ENCODE measurements at regions not wholly inside any gene's neighbourhood (a gene's known extent, or its start where the extent isn't known, plus 50 kb on each side); places are given as distances from the start of the nearest gene placed in this dataset.

DNA sequence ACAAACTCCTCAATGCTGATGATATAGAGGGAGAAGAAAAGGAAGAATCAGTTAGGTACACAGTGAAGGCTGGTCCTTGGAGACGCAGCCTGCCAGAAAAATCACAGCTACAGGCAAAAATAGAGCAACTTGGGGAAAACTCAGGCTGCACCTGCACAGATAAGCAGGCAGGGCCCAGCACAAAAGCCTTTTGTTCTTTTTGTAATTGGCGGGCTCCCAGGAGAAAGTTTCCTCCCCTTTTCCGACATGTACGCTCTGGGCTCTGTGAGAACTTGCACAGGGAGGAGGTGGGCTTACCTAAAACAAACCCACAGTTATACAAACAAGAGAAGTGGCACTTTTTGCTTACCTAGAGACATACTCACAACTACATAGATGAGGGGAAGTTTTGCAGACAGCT lies 813.4 kb upstream of the EPHA6 start:
- H3K23ac ChIP-seq (ENCODE audit: insufficient read length) = no peak overlapping the region
- 78% methylated on average over 4 of the region's 4 CpGs; no CpG with 5 or more reads in 1 of the 2 experiments for WGBS, 2 experiments (ENCODE audit: extremely low coverage in 1 of 2, insufficient coverage in 1 of 2, insufficient read length in 1 of 2, insufficient replicate concordance in 2 of 2, low coverage in 1 of 2, low lambda C conversion rate in 2 of 2, missing lambda C conversion rate in 1 of 2)
- no peaks in the 10 kb centered on the region for H3K79me2 ChIP-seq (ENCODE audit: control insufficient read depth in 1 of 2, insufficient read depth in 2 of 2, low read length in 2 of 2)
- H3K9ac ChIP-seq (replicated peaks in 1 of 4; ENCODE audit: extremely low read depth in 1 of 4, low read depth in 3 of 4, low read length in 3 of 4) = no peak overlapping the region
- no peak overlapping the region for H2BK12ac ChIP-seq (ENCODE audit: low read depth, low read length)
- H2BK5ac ChIP-seq (ENCODE audit: low read depth, low read length) = no peak overlapping the region
- H4K91ac ChIP-seq (replicated peaks; ENCODE audit: insufficient read length, low read length) = no peak overlapping the region
- no peak overlapping the region for H4K8ac ChIP-seq (ENCODE audit: extremely low read depth, insufficient read depth, low read length)
- H3K4me2 ChIP-seq (ENCODE audit: insufficient read depth in 1 of 2, low read depth in 2 of 2, low read length in 2 of 2) = no peak overlapping the region; a peak in 1 of 4 replicates
- H3K23me2 ChIP-seq (ENCODE audit: low read depth, low read length) = no peaks in the 10 kb centered on the region
- no peak overlapping the region for H4K5ac ChIP-seq (ENCODE audit: insufficient read length, low read depth, low read length)
- no peak overlapping the region for H3K18ac ChIP-seq (ENCODE audit: extremely low read depth, low read length)
- H4K20me1 ChIP-seq (replicated peaks in 1 of 2; ENCODE audit: control insufficient read depth in 1 of 2, insufficient read depth in 2 of 2, low read length in 2 of 2) = no peaks in the 10 kb centered on the region
- no peaks in the 10 kb centered on the region for H3K79me1 ChIP-seq (ENCODE audit: low read depth, low read length)
- ChIA-PET CTCF (ENCODE audit: partially characterized antibody) (interaction anchor here (1.7 kb wide), 1 partner anchor 1752 kb away, joined by 4 read pairs; no protein-coding TSS in a partner anchor), POLR2A (ENCODE audit: partially characterized antibody) (no interaction called here)
- no peaks in the 10 kb centered on the region for H3K9me3 ChIP-seq (ENCODE audit: insufficient read depth in 2 of 2, low read depth in 1 of 2, low read length in 1 of 2)
- H3K56ac ChIP-seq (replicated peaks; ENCODE audit: insufficient read length, low read depth, low read length) = no peak overlapping the region
- H3K27ac ChIP-seq (ENCODE audit: low read depth, low read length) = no peak overlapping the region
- no peak overlapping the region for H3K14ac ChIP-seq (ENCODE audit: insufficient read length)
- H2AFZ ChIP-seq (ENCODE audit: low read length) = 0 out of 2 replicates have a peak overlapping the region, but pooled peaks have one; percentile 25
- no peak for DNase-seq (ENCODE audit: low read depth in 1 of 2, low spot score in 2 of 2)
- no peaks in the 10 kb centered on the region for H3K27me3 ChIP-seq (replicated peaks in 1 of 4; ENCODE audit: control insufficient read depth in 3 of 4, extremely low read depth in 1 of 4, insufficient read depth in 3 of 4, low read length in 3 of 4)
- no peak overlapping the region for H3K4me3 ChIP-seq (ENCODE audit: extremely low read depth in 1 of 4, insufficient read depth in 2 of 4, low read depth in 3 of 4, low read length in 4 of 4)
- no peaks in the 10 kb centered on the region for H3K4me1 ChIP-seq (replicated peaks in 1 of 4; ENCODE audit: control insufficient read depth in 3 of 4, insufficient read depth in 4 of 4, low read length in 3 of 4)
- H2BK15ac ChIP-seq (ENCODE audit: low read length) = no peak overlapping the region
- no peak overlapping the region for H2BK120ac ChIP-seq (replicated peaks; ENCODE audit: low read depth, low read length)
- no peak overlapping the region for H2BK20ac ChIP-seq (ENCODE audit: low read length)
- H2AK5ac ChIP-seq (ENCODE audit: low read depth, low read length) = no peak overlapping the region
- H3K4ac ChIP-seq (replicated peaks; ENCODE audit: insufficient read length, low read depth, low read length) = no peak overlapping the region
- FAIRE-seq = no peak
- TF ChIP-seq, protein P1, sequence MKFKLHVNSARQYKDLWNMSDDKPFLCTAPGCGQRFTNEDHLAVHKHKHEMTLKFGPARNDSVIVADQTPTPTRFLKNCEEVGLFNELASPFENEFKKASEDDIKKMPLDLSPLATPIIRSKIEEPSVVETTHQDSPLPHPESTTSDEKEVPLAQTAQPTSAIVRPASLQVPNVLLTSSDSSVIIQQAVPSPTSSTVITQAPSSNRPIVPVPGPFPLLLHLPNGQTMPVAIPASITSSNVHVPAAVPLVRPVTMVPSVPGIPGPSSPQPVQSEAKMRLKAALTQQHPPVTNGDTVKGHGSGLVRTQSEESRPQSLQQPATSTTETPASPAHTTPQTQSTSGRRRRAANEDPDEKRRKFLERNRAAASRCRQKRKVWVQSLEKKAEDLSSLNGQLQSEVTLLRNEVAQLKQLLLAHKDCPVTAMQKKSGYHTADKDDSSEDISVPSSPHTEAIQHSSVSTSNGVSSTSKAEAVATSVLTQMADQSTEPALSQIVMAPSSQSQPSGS (IDR thresholded peaks at IDR 0.05; ENCODE audit: low read length) = no peak
- TF ChIP-seq RAD21 (IDR thresholded peaks at IDR 0.05 in 1 of 2, conservative IDR thresholded peaks at IDR 0.05 in 1 of 2; ENCODE audit: low read depth in 2 of 2, low read length in 2 of 2) = peak in 1 of 2 experiments; percentile 3; a peak in 1 of 4 replicates
- H3K36me3 ChIP-seq (ENCODE audit: control insufficient read depth in 2 of 4, insufficient read depth in 4 of 4, low read length in 3 of 4) = no peaks in the 10 kb centered on the region

All from H1 (cell line).